ENCODE measurements at regions not wholly inside any gene's neighbourhood (a gene's known extent, or its start where the extent isn't known, plus 50 kb on each side); places are given as distances from the start of the nearest gene placed in this dataset.
A peak's percentile ranks its signal among the peaks of the same experiment; 100 is the strongest.

DNA sequence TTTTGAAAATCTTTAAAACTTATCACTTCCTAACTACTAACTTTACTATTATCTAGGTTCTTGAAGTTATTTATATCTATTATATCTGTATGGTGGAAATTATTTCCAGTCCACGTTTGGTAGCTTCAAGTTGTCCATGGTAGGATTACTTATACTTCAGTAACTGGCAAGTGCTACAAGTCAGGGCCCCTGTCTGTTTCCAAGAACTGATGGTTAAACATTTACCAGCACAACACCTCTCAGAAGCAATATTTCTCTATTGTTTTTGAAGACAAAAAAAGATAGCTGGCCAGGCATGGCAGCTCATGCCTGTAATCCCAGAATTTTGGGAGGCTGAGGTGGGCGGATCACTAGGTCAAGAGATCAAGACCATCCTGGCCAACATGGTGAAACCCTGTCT is 240.4 kb upstream of the RHOBTB1 start:
- no peak for DNase-seq

DNA sequence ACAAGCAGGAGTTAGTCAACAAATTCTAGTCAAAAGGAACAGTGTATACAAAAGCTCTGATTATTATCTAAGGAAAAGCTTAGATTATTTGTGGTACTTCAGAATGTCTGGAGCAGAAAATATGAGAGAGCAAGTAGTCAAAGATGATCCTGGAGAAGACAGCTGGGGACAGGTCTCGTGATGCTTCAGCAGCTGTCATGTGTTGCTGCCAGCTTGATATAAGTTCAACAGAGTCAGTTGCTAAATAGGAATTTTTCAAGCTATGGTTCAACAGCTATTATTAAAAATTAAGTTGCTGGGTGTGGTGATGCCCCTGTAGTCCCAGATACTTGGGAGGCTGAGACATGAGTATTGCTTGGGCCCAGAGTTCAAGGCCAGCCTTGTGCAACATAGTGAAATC is 240.0 kb upstream of the RHOBTB1 start:
- DNase-seq = no peak

DNA sequence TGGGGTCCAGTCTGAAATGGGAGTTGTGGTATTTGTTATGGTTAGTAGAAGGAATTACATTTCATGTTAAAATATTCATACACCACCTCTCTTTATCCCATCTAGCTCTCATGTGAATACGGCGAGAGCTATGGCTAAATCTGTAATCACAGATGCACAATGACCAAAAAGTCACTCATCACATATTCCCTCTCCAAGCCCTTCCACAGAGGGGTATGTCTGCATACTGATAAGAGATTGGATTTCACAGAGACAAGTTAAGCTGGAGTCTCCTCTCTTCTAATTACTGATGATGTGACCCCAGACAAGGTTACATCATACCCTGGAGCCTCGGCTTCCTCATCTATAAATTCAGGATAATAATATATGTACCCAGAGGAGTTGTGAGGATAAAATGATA is 237.8 kb upstream of the RHOBTB1 start:
- no peak for DNase-seq

DNA sequence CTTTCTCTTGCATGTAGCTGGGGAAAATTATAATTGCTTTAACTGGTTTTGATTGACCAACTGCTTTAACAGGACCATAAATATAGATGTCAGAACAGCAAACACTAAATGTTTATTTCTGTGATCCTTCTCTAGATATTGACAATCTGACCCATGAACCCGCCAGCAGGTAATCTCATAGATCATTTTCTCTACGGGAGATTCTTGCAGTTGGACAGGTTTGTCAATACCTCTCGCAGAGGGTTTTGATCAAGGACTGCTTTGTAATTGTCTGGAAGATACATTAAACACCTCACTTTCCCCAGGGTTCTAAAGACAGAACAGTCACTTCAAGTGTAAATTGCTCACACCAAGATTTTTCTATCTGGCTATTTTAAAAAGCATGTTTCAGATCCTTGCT is 235.8 kb upstream of the RHOBTB1 start:
- no peak for DNase-seq

GRCh38 chr10:61176424-61176823 is 232.4 kb upstream of the RHOBTB1 start:
- no peak for DNase-seq

DNA sequence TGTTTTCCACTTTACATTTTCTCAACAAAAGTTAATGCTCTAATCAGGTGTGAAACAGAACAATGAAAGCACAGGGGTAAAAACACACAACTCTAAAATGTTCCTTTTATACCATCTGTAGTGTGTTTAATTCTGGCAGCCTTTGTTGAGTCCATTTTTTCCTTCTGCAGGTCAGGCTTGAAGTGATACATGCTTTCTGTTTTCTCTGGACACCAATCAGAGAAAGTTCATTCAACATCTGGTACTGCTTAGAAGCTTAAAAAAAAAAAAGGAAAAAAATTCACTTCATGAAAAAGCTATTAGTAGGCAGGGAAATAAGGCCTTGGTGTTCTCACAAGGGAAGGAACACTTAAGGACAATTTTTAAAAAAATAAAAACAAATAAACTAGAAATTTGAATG is 231.3 kb upstream of the RHOBTB1 start:
- no peak for DNase-seq

- no peak for DNase-seq
These were observed 229.5 kb upstream of the RHOBTB1 start for GRCh38 chr10:61173450-61173849.

DNA sequence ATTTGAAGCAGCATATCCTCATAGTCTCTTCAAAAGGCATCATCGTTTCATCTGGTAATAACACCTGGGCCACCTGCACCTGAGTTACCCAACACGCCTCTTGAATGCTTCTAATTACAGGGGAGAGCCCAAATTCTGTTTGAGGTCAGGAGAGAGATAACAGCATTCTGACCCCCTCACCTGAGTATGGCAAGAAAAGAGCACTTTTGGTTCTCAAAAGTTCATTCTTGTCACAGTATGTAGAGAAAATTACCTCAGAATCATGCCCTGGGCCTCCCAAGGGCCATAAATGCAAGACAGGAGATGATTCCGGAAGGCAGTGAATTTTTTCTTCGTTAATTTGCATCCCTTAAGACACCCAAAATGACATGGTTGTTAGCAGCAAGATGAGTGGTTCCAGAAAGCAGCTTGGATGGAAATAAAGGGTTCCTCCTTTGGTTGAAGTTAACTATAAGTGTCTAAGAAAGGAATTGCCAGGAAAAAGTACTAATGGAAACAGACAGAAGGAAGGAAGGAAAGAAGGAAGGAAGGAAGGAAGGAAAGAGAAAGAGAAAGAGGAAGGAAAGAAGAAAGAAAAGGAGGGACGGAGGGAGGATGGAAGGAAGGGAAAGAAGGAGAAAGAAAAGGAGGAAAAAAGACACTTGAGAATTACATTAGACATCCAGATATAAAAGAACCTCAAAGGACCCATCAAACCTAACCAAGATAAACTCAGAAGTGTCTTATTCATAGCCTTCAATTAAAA is 228.4 kb upstream of the RHOBTB1 start:
- DNase-seq = no peak

DNA sequence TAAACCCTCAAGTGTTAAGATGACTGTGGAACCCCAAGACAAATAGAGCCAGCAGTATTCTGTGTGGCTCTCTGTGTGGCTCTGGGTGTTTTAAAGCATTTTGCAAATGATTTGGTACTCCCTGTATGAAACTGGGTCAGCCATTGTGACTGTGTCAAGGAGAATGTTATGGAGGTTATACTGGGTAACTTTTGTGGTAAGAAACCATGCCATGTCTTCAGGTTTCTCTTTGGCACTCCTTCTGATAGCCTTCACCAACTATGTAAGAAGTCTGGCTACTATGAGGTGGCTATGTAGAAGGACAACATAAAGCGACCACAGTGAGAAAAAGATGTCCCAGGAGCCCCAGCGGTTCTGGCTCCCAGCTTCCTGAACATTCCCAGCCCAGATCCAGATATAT is 226.6 kb upstream of the RHOBTB1 start:
- DNase-seq = no peak

GRCh38 chr10:61169294-61169693 is 225.3 kb upstream of the RHOBTB1 start:
- DNase-seq = no peak

DNA sequence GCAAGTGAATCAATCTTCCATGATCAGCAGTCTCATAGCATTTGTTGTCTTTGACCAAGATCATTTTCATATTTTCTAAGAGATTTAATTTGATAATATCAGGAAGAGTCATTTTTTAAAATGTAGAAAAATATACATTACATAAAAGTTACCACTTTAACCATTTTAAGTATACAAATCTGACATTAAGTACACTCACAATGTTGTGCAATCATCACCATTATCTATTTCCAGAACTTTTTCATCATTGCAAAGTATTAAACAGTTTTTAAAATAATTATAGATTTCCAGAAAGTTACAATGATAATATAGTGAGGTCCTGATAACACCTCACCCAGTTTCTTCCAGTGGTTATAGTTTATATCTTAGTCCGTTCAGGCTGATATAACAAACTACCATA is 222.5 kb upstream of the RHOBTB1 start:
- no peak for DNase-seq

DNA sequence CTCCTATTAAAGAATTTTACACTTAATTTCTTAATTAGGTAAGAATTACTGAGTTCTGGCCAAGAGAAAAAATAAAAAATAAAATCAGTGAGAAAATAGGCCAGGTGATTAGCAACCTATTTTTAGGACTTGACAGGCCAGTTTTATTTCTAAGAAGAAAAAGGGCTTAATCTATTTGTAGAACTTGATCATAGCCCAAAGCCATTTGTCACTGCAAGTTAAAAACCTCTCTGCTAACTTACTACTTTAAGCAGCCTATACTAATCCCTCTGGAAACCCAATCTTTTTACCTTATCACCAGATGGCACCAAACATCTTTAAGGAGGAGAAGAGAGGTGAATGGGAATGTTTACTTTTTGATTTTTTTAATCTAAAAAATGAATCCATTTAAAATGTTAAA is 222.1 kb upstream of the RHOBTB1 start:
- DNase-seq = no peak

DNA sequence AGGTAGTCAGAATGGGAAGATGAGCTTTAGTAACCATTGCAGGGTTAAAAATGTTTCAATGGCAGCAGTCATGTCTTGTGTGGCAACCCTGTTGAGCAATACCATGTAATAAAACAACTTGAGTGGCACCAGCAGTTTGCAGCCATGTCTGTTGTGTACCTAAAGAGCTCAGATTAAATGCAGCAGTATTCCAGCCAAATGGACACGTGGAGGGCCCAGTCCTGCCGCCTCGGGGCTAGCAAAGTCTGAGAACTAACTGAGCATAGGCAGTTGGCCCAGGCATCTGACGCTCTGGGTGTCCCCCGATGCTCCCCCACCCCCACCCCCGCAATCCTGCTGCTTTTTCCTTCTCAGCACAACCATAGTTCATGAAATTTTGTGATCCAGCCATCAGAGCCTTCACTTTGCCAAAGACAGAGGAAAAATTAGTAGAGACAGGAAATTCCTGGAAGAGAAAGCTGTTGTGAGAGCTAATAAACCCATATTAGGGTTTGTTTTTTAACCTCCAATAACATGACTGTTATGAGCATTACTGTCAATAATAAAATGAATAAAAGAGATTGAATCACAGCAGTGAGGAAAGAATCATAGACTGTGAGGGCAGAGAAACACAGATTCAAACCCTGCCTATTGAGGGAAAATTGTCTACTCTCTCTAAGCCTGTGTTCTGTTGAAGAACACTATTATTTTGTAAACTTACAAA is 220.6 kb upstream of the RHOBTB1 start:
- no peak for DNase-seq

GRCh38 chr10:61163403-61163802 is 219.4 kb upstream of the RHOBTB1 start:
- no peak for DNase-seq

- no peak for DNase-seq
These were observed 216.3 kb upstream of the RHOBTB1 start for GRCh38 chr10:61160253-61160652.

GRCh38 chr10:61159253-61159652 is 215.3 kb upstream of the RHOBTB1 start:
- no peak for DNase-seq

DNA sequence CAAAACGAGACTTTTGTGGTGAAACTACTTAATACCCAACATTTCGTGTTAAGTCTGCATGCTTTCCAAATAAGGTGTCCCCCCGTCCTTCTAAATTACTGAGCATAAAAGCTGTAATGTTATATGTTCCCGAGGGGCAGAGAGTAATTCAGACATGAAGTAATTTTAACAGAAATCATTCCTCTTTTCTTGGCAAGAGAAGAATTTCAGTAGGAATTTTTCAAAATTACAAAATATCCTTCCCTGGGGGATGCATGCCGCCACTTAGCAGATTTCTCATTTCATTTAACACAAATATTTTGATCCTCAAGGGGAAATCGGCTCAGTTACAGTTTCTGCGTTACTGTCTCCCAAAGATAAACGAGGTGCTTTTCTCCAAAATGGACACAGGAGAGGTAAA is 213.2 kb upstream of the RHOBTB1 start:
- DNase-seq = no peak

- no peak for DNase-seq
These were observed 209.8 kb upstream of the RHOBTB1 start for GRCh38 chr10:61153771-61154170.

- no peak for DNase-seq
These were observed 207.1 kb upstream of the RHOBTB1 start for GRCh38 chr10:61151059-61151458.

DNA sequence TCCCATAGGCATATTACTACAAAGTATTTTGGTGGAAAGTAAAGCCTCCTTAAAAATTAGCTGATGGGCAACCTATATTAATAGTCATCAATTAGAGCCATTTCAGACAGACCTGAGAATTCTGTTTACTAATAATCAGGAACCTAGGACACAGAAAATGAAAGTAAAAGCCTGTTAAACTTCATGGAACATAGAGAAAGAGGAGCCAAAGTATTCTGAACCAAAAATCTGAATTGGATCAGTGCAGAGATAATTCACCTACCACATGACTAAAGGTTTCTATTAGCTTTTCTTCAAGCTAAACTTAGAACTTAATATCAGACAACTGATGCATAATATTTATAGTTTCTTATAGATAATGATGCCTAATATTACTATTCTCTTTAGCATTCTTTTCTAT is 204.5 kb upstream of the RHOBTB1 start:
- DNase-seq = no peak

DNA sequence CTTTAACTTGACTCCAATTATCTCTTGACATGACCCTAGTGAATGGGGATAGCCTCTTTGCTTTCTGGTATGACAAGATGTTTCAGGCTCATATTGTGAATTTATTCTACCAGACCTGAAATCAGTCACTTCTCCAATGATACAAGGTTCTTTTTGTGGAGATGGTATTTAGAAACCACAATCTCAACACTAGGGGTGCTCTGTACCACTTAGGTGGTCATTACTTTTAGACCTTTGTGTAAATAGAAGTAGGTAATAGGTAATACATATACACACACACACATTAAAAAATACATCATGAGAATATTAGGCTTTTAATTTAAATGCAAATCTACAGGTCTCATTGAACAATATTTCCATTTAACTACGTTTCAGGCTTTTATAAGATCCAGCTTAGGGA is 199.0 kb upstream of the RHOBTB1 start:
- no peak for DNase-seq

DNA sequence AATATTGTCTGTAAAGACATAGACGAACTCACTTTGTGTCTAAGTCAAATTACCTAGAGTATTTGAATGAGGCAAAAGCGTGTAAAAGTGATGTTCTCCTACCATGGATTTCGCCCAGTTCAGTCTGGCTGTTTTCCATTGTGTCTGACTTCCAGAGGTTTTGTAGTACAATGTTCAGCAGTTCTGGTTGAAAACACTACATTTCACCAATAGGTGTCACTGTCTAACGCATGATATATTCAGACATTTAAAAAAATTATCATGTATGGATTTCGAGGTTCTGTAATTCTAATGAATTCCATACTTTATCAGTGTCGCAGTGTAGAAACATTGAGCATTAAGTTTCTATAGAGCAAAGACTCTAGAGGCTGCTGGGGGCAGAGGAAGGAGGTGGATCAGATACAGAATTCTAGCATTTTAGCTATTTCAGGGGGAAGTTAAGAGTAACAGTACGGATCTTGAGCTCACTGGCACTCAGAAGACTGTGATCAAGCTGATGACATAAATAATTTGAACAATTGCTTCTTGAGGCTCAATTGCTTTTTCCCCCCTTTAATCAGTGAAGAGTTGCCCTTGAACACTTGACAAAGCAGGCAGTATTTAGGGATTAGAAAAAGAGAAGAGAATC is 196.9 kb upstream of the RHOBTB1 start:
- peak; percentile 29 for DNase-seq

- DNase-seq = no peak
These were observed 195.6 kb upstream of the RHOBTB1 start for GRCh38 chr10:61139592-61139953.

Measured in CD4-positive, alpha-beta T cell treated with Interleukin-4 for 4 hours (primary cell).